Heart left ventricle (tissue), 16 donors: ENCODE measurements at regions not wholly inside any gene's neighbourhood (a gene's known extent, or its start where the extent isn't known, plus 50 kb on each side); places are given as distances from the start of the nearest gene placed in this dataset.
A peak's percentile ranks its signal among the peaks of the same experiment; 100 is the strongest.

Source experiments
- ATAC-seq, 4 donors: fragments of 200-7000 bp; cut with Tn5 transposase; one replicate each; pipeline ENCODE4 v1.9.1; 2020 to 2022; ENCODE audit warnings: moderate library complexity in 4 of 4, mild to moderate bottlenecking in 3 of 4, moderate number of reproducible peaks in 1 of 4
- DNase-seq, 5 donors: peaks; one replicate each; pipeline ENCODE4 v3.0.0-alpha.2; 2020
- H3K27ac ChIP-seq, 12 donors: fragments of 200-600 bp; sonication (generic) in 4 of 12; one replicate each; pipeline versions ENCODE4 v1.5.0 to v1.8.0; 2016 to 2022; ENCODE audit warnings: mild to moderate bottlenecking in 2 of 12
- H3K27me3 ChIP-seq, 9 donors: fragments of 200-600 bp; sonication (generic) in 2 of 9; one replicate each; pipeline versions ENCODE4 v1.5.1 to v1.8.0; 2016 to 2022; ENCODE audit warnings: mild to moderate bottlenecking in 3 of 9
- H3K36me3 ChIP-seq, 9 donors: fragments of 200-600 bp; sonication (generic) in 2 of 9; one replicate each; pipeline versions ENCODE4 v1.5.0 to v1.8.0; 2018 to 2022; ENCODE audit warnings: mild to moderate bottlenecking in 2 of 9
- H3K4me1 ChIP-seq, 12 donors: fragments of 200-600 bp; sonication (generic) in 4 of 12; one replicate each; pipeline versions ENCODE4 v1.5.0 to v1.8.0; 2016 to 2022; ENCODE audit warnings: mild to moderate bottlenecking in 3 of 12
- H3K4me3 ChIP-seq, 12 donors: fragments of 200-600 bp; sonication (generic) in 4 of 12; one replicate each; pipeline versions ENCODE4 v1.5.0 to v1.8.0; 2017 to 2022; ENCODE audit warnings: mild to moderate bottlenecking in 9 of 12, moderate library complexity in 4 of 12
- H3K9me3 ChIP-seq, 12 donors: fragments of 200-600 bp; sonication (generic) in 4 of 12; one replicate each; pipeline versions ENCODE4 v1.5.0 to v1.8.0; 2016 to 2022; ENCODE audit warnings: mild to moderate bottlenecking in 1 of 12
- CTCF ChIP-seq, 12 donors: fragments of 200-600 bp; sonication (generic) in 4 of 12; IDR thresholded peaks; one replicate each; pipeline versions ENCODE4 v1.5.0 to v1.8.0; 2018 to 2022; ENCODE audit warnings: antibody characterized with exemption in 12 of 12, mild to moderate bottlenecking in 5 of 12
- POLR2A ChIP-seq, 2 donors: fragments of 450-650 bp; IDR thresholded peaks; one replicate each; pipeline ENCODE4 v1.6.1; 2017; ENCODE audit warnings: antibody characterized with exemption in 2 of 2, mild to moderate bottlenecking in 2 of 2, moderate library complexity in 2 of 2
- WGBS, 4 donors: extraction: QIAGEN DNeasy Blood & Tissue Kit in 2 of 4; methylation state at CpG; one replicate each; pipeline versions ENCODE4 v1.1.5 to v1.1.7; 2013 to 2018; 5-methylcytosine and 5-hydroxymethylcytosine counted together
- intact Hi-C, 10 donors: fragments of 100-400 bp; cut with DNase I; formaldehyde crosslinking; loops; one replicate each; pipeline versions ENCODE4 v1.11.1 to v1.14.2; 2022
- donor health status: ischemic (EF 13 %, LVEDD 7.1; RV severe dilation, severe dysfunction).
- donor health status: healthy with polysubstance abuse.
- donor health status: DM: no; HTN: yes; CAD: no.
- donor health status: DM: no; HTN: no; CAD: no.
- donor health status: ischemic (EF 25% LVEDD 6.9; RV normal size, moderate dysfunction).
- donor health status: ischemic (EF 25% LVEDD 5.7; RV mildly dilated, moderate dysfunction).
- donor health status: healthy.
- donor health status: DM: yes; HTN: yes; CAD: no.
- donor health status: ischemic (EF 35%, LVEDD 5.7; RV mildly dilated, moderate dysfunction).
- donor health status: nonischemic (EF 11% LVEDD 7.7; RV severe dilation, severe dysfunction).
- donor health status: DM: yes; HTN: yes; CAD: no.
- donor health status: PGD.
- donor health status: ischemic (EF 29% LVEDD 5.4; RV normal size, mild dysfunction).
- donor health status: nonischemic (EF 23%, LVEDD 6.1; RV moderate dilation, normal function).

GRCh38 chr11:130719220-130719915 is 196.9 kb downstream of the SNX19 start:
- intact Hi-C loops: no loop called here
- DNase-seq: no peak
- WGBS, 4 donors: 74 to 82% (median 81%) methylated on average over 14 of the region's 14 CpGs

DNA sequence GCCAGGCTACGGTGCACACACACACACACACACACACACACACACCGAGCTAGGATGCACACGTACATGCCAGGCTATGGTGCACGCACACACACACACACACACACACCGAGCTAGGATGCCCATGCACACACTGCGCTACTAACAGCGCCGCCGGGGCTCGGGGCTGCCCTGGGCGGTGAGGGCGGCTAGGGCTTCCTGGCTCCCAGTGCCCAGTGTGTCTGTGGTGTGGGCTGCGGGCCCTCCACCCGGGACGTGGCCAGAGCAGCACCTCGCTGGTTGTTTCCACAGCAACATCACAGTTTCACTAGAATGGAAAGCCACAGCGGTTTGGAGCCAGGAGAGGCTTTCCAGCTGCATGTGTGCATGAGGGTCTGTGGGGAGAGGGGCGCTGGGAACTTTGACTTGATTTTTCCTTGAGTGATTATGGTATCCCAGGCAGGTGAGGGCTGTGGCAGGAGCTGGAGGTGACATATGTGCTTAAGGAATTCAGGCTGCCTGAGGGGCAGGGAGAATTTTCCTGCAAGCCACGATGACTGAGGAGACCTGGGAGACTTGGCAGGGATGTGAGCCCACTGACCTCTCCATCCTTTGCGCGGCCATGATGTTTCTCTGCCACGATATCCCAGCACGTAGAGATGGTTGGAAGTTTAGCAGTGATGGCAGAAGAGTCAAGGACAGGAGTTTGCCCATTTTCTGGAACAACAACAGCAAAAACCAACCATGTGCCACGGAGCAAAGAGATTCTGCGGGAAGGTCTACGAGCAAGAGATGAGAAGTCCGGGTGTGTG is 195.9 kb downstream of the SNX19 start:
- peak in 1 of 4 donors; percentile 53 for ATAC-seq
- no peak overlapping the region for H3K27ac ChIP-seq
- no peak for TF ChIP-seq CTCF (IDR thresholded peaks at IDR 0.05)
- TF ChIP-seq POLR2A (IDR thresholded peaks at IDR 0.05): no peak
- peaks cover 0 to 16% (median 7%) of the 10 kb centered on the region in 12 donors for H3K4me1 ChIP-seq
- no peak overlapping the region for H3K4me3 ChIP-seq
- no peaks in the 10 kb centered on the region for H3K9me3 ChIP-seq
- WGBS, 4 donors: 88 to 93% (median 92%) methylated on average over 23 to 27 of the region's 27 CpGs
- H3K36me3 ChIP-seq: no peaks in the 10 kb centered on the region
- intact Hi-C loops: no loop called here
- no peaks in the 10 kb centered on the region for H3K27me3 ChIP-seq
- DNase-seq: no peak

More at GRCh38 chr11:130719220-130719915, 196.9 kb downstream of the SNX19 start:
- no peak for ATAC-seq
- no peak for TF ChIP-seq CTCF (IDR thresholded peaks at IDR 0.05)
- TF ChIP-seq POLR2A (IDR thresholded peaks at IDR 0.05): no peak
- no peak overlapping the region for H3K27ac ChIP-seq
- no peak overlapping the region for H3K4me3 ChIP-seq
- no peaks in the 10 kb centered on the region for H3K36me3 ChIP-seq
- no peaks in the 10 kb centered on the region for H3K9me3 ChIP-seq
- H3K27me3 ChIP-seq: no peaks in the 10 kb centered on the region
- H3K4me1 ChIP-seq: peaks cover 0 to 12% (median 1%) of the 10 kb centered on the region in 12 donors

DNA sequence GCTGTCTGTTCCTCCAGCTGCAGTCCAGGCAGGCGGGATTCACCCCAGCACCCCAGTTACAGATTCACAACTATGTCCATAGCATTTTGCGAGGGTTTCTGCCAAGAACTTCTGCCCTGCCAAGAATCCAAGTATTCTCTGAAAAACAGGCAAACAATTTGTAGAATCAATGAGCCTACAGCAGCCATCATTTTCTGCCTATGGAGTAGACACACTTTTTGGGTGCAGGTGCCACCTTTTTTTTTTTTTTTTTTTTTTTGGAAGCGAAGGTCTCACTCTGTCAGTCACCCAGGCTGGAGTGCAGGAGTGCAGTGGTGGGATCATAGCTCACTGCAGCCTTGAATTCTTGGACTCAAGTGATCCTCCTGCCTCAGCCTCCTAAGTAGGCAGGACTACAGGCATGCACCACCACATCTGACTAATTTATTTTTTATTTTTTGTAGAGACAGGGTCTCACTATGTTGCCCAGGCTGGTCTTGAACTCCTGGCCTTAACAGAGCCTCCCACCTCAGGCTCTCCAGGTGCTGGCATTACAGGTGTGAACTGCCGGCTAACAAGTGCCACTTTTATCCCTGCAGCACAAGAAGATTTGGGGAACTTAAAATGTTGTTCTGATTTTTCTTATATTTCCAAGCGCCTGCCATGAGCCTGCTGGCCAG is 195.1 kb downstream of the SNX19 start:
- 78 to 96% (median 93%) methylated on average over 4 to 5 of the region's 5 CpGs for WGBS, 4 donors
- Histone ChIP-seq H3K4me3 (no peak overlapping the region), H3K4me1 (peaks cover 5 to 23% (median 13%) of the 10 kb centered on the region in 12 donors), H3K27me3 (no peaks in the 10 kb centered on the region), H3K9me3 (no peaks in the 10 kb centered on the region), H3K27ac (no peak overlapping the region), H3K36me3 (no peaks in the 10 kb centered on the region)
- TF ChIP-seq POLR2A (IDR thresholded peaks at IDR 0.05) (no peak), CTCF (IDR thresholded peaks at IDR 0.05) (no peak)
- DNase-seq: no peak
- intact Hi-C loops: no loop called here
- no peak for ATAC-seq

DNA sequence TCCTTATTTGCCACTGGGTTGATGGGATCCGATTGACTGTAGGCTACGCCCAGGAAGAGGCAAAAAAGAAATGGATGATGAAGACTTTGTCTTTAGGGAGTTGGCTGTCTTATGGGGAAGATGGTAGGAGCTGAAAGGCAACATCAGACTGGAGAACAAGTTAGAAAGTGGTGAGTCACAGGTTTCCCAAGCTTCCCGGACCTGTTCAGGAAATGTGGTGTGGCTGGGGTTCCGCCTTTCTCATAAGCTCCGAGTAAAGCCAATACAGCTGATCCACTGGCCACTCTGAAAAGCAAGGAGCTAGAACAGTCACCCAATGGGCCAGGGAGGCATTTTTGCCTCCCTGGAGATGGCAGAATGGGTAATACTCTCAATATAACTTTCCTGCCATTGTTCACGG is 194.5 kb downstream of the SNX19 start:
- no peak overlapping the region for H3K4me3 ChIP-seq
- no peak for DNase-seq
- H3K4me1 ChIP-seq: peaks cover 5 to 29% (median 19%) of the 10 kb centered on the region in 12 donors
- no peak for TF ChIP-seq POLR2A (IDR thresholded peaks at IDR 0.05)
- ATAC-seq: no peak
- no peaks in the 10 kb centered on the region for H3K9me3 ChIP-seq
- H3K36me3 ChIP-seq: no peaks in the 10 kb centered on the region
- 83 to 90% (median 88%) methylated on average over 6 of the region's 6 CpGs for WGBS, 4 donors
- no peaks in the 10 kb centered on the region for H3K27me3 ChIP-seq
- intact Hi-C loops: no loop called here
- no peak overlapping the region for H3K27ac ChIP-seq
